GM12892 (cell line): ENCODE measurements at regions not wholly inside any gene's neighbourhood (a gene's known extent, or its start where the extent isn't known, plus 50 kb on each side); places are given as distances from the start of the nearest gene placed in this dataset.

Experiments used
- POLR2A ChIP-seq: IDR thresholded peaks from 2 replicates; pipeline ENCODE4 v1.6.1; 2011; ENCODE audit warnings: low read depth, low read length, control low read depth
- POLR2AphosphoS5 ChIP-seq: IDR thresholded peaks from 2 replicates; pipeline ENCODE4 v1.6.1; 2011; ENCODE audit warnings: low read depth, low read length, control low read depth
- TAF1 ChIP-seq: IDR thresholded peaks from 2 replicates; pipeline ENCODE4 v1.6.1; 2011; ENCODE audit warnings: low read depth, mild to moderate bottlenecking, control low read depth, low read length, borderline replicate concordance

DNA sequence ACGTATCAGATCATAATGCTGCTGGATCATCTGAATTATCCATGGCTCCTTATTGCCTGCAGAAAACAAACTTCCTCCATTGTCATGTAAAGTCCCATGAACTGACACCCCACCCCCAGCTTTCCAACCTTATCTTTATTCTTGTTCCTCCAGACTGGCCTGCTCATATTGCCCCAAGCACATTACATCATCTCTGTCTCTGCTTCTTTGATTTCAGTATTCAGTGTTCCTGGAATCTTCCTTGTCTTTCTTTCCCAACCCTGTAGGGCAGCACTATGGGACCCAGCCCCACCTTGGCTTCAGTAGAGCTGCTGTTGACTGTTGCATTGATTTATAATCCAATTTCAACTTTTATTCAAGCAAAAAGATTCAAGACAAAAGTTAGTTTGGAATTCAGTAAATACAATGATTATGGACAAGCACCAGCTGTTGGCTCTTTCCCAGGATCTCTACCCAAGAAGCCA, 187.5 kb upstream of the ECI2 start:
- TF ChIP-seq POLR2A, result no peak
- no peak for TF ChIP-seq TAF1
- TF ChIP-seq POLR2AphosphoS5, result no peak
